ENCODE measurements at regions not wholly inside any gene's neighbourhood (a gene's known extent, or its start where the extent isn't known, plus 50 kb on each side); places are given as distances from the start of the nearest gene placed in this dataset.
A peak's percentile ranks its signal among the peaks of the same experiment; 100 is the strongest.

DNA sequence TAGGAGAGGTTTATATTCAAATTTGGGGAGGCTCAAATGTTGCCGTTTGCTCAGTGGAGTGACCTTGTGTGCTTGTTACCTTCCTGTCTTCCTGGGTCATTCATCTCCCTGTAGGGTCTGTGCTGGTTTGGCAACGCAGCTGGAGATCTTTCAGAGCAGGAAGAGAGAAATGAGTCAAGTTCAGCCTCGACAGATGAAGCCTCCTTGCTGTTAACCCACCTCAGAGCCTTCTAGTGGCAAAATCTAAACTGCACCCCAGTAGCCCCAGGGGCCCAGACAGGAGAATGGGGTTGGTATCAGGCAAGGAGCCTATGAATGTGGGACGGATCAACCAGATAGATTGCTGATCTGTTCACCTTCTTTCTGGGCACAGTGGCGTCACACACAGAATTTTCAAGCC, 999.3 kb downstream of the VRK1 start:
- Histone ChIP-seq H4K20me1 (ENCODE audit: insufficient read depth) (no peaks in the 10 kb centered on the region), H3K9me2 (ENCODE audit: insufficient read depth, low read length) (no peaks in the 10 kb centered on the region), H2AFZ (ENCODE audit: low read depth, low read length) (no peak overlapping the region), H3K27ac (ENCODE audit: low read length) (no peak overlapping the region), H3K27me3 (ENCODE audit: insufficient read depth, low read depth, low read length) (no peaks in the 10 kb centered on the region), H3K79me2 (replicated peaks; ENCODE audit: insufficient read depth, low read length) (no peaks in the 10 kb centered on the region), H3K9me3 (ENCODE audit: low read length) (no peaks in the 10 kb centered on the region), H3K4me3 (ENCODE audit: low read length) (no peak overlapping the region), H3K36me3 (ENCODE audit: insufficient read depth, low read length) (no peaks in the 10 kb centered on the region), H3F3A (ENCODE audit: insufficient read depth, low read length, poor library complexity, severe bottlenecking) (no peaks in the 10 kb centered on the region), H3K9ac (ENCODE audit: low read length) (no peak overlapping the region), H3K4me2 (ENCODE audit: low read length) (no peak overlapping the region)
- TF ChIP-seq MXI1 (conservative IDR thresholded peaks at IDR 0.05; ENCODE audit: poor library complexity, severe bottlenecking) (no peak), POLR2AphosphoS5 (IDR thresholded peaks at IDR 0.05) (no peak), RAD21 (conservative IDR thresholded peaks at IDR 0.05) (no peak), REST (IDR thresholded peaks at IDR 0.05; ENCODE audit: borderline replicate concordance) (no peak), SMC3 (conservative IDR thresholded peaks at IDR 0.05; ENCODE audit: poor library complexity) (no peak), EP300 (conservative IDR thresholded peaks at IDR 0.05; ENCODE audit: poor library complexity, severe bottlenecking) (no peak), TAF1 (IDR thresholded peaks at IDR 0.05; ENCODE audit: low read depth) (no peak), EZH2 (IDR thresholded peaks at IDR 0.05; ENCODE audit: borderline replicate concordance, insufficient read depth, low read length, poor library complexity, severe bottlenecking) (no peak)
- TF ChIP-seq, protein P1, sequence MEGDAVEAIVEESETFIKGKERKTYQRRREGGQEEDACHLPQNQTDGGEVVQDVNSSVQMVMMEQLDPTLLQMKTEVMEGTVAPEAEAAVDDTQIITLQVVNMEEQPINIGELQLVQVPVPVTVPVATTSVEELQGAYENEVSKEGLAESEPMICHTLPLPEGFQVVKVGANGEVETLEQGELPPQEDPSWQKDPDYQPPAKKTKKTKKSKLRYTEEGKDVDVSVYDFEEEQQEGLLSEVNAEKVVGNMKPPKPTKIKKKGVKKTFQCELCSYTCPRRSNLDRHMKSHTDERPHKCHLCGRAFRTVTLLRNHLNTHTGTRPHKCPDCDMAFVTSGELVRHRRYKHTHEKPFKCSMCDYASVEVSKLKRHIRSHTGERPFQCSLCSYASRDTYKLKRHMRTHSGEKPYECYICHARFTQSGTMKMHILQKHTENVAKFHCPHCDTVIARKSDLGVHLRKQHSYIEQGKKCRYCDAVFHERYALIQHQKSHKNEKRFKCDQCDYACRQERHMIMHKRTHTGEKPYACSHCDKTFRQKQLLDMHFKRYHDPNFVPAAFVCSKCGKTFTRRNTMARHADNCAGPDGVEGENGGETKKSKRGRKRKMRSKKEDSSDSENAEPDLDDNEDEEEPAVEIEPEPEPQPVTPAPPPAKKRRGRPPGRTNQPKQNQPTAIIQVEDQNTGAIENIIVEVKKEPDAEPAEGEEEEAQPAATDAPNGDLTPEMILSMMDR (IDR thresholded peaks at IDR 0.05; ENCODE audit: poor library complexity, severe bottlenecking), result no peak

GRCh38 chr14:97798176-97798575, 1001.0 kb downstream of the VRK1 start:
- H3K9me3 ChIP-seq (ENCODE audit: low read length), result no peaks in the 10 kb centered on the region
- H4K20me1 ChIP-seq (ENCODE audit: insufficient read depth), result no peaks in the 10 kb centered on the region
- H2AFZ ChIP-seq (ENCODE audit: low read depth, low read length), result peak overlapping the region; percentile 12
- no peak overlapping the region for H3K27ac ChIP-seq (ENCODE audit: low read length)
- no peak overlapping the region for H3K9ac ChIP-seq (ENCODE audit: low read length)
- no peaks in the 10 kb centered on the region for H3K79me2 ChIP-seq (replicated peaks; ENCODE audit: insufficient read depth, low read length)
- TF ChIP-seq TAF1 (IDR thresholded peaks at IDR 0.05; ENCODE audit: low read depth) (no peak), EP300 (conservative IDR thresholded peaks at IDR 0.05; ENCODE audit: poor library complexity, severe bottlenecking) (no peak), MXI1 (conservative IDR thresholded peaks at IDR 0.05; ENCODE audit: poor library complexity, severe bottlenecking) (no peak), EZH2 (IDR thresholded peaks at IDR 0.05; ENCODE audit: borderline replicate concordance, insufficient read depth, low read length, poor library complexity, severe bottlenecking) (no peak), POLR2AphosphoS5 (IDR thresholded peaks at IDR 0.05) (no peak), REST (IDR thresholded peaks at IDR 0.05; ENCODE audit: borderline replicate concordance) (no peak), RAD21 (conservative IDR thresholded peaks at IDR 0.05) (no peak), SMC3 (conservative IDR thresholded peaks at IDR 0.05; ENCODE audit: poor library complexity) (no peak)
- TF ChIP-seq, protein P1 (IDR thresholded peaks at IDR 0.05; ENCODE audit: poor library complexity, severe bottlenecking), result no peak
- no peaks in the 10 kb centered on the region for H3K27me3 ChIP-seq (ENCODE audit: insufficient read depth, low read depth, low read length)
- H3F3A ChIP-seq (ENCODE audit: insufficient read depth, low read length, poor library complexity, severe bottlenecking), result no peaks in the 10 kb centered on the region
- no peak overlapping the region for H3K4me2 ChIP-seq (ENCODE audit: low read length)
- H3K36me3 ChIP-seq (ENCODE audit: insufficient read depth, low read length), result no peaks in the 10 kb centered on the region
- H3K4me3 ChIP-seq (ENCODE audit: low read length), result no peak overlapping the region
- H3K9me2 ChIP-seq (ENCODE audit: insufficient read depth, low read length), result no peaks in the 10 kb centered on the region

Measured in neural cell (in vitro differentiated cells).